Stomach (tissue), 4 donors: ENCODE measurements at regions not wholly inside any gene's neighbourhood (a gene's known extent, or its start where the extent isn't known, plus 50 kb on each side); places are given as distances from the start of the nearest gene placed in this dataset.

Experiments used
- POLR2AphosphoS5 ChIP-seq, 3 donors: sonication (generic); formaldehyde crosslinking; IDR thresholded peaks; one replicate each; pipeline ENCODE4 v1.6.1; 2016; ENCODE audit warnings: antibody characterized with exemption in 3 of 3
- TF ChIP-seq, protein P1 (sequence below), 7 experiments: fragments of 450-650 bp in 4 of 7; fragments of 200-600 bp in 3 of 7; sonication (generic) in 3 of 7; IDR thresholded peaks; one replicate each; pipeline ENCODE4 v1.5.1; 2016 to 2019; ENCODE audit warnings: antibody characterized with exemption in 7 of 7, control low read depth in 2 of 7, mild to moderate bottlenecking in 1 of 7

DNA sequence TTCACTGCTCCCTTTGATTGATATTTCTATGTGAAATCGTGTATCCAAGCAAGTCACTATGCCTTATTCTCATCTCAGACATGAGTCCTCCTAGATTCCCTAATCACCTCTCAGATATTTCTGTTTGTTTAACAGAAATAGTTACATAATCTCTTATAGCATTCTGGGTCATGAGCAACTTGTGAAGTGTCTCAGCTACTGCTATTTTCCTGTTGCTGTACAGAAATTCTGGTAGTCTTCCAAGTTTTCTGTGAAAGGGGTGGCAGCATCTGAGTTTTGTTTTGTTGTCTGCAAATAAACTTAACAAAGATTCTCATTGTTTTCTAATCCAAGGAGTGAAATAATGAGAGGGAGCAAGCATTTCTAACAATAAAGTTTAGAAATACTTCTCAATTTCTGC lies 256.9 kb upstream of the ST8SIA4 start:
- TF ChIP-seq POLR2AphosphoS5 (IDR thresholded peaks at IDR 0.05), result no peak
- TF ChIP-seq, protein P1, sequence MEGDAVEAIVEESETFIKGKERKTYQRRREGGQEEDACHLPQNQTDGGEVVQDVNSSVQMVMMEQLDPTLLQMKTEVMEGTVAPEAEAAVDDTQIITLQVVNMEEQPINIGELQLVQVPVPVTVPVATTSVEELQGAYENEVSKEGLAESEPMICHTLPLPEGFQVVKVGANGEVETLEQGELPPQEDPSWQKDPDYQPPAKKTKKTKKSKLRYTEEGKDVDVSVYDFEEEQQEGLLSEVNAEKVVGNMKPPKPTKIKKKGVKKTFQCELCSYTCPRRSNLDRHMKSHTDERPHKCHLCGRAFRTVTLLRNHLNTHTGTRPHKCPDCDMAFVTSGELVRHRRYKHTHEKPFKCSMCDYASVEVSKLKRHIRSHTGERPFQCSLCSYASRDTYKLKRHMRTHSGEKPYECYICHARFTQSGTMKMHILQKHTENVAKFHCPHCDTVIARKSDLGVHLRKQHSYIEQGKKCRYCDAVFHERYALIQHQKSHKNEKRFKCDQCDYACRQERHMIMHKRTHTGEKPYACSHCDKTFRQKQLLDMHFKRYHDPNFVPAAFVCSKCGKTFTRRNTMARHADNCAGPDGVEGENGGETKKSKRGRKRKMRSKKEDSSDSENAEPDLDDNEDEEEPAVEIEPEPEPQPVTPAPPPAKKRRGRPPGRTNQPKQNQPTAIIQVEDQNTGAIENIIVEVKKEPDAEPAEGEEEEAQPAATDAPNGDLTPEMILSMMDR (IDR thresholded peaks at IDR 0.05), result no peak
